ENCODE measurements at regions not wholly inside any gene's neighbourhood (a gene's known extent, or its start where the extent isn't known, plus 50 kb on each side); places are given as distances from the start of the nearest gene placed in this dataset.

DNA sequence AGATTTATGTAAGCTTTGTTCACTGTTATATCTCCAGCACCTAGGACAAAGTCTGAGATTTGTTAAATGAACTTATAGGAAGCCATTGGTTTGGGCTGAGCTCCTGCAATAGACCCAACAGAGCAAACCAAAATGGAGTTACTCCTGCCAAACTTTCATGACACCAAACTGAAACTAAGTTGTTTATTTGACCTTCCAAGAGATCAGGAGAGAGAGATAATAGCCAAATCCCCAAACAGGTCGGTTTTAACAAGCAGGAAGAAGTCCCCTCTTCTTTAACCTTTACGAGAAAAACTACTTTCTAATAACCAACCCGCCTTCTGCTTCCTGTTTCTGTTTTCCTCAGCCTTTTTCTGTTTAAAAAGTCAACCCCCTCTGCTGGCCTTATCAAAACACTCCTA lies 54.9 kb upstream of the ATP12A start:
- Histone ChIP-seq H2BK12ac (ENCODE audit: low read length) (no peak overlapping the region), H3K27me3 (ENCODE audit: control insufficient read depth in 3 of 3, insufficient read depth in 3 of 3, low read depth in 1 of 3, low read length in 3 of 3) (peaks cover 0 to 2% (median 0%) of the 10 kb centered on the region in 3 experiments), H3K14ac (ENCODE audit: low read length) (no peak overlapping the region), H3K27ac (replicated peaks; ENCODE audit: low read length) (no peak overlapping the region), H4K8ac (ENCODE audit: low read depth, low read length) (no peak overlapping the region), H3K4me3 (ENCODE audit: low read length in 2 of 2) (no peak overlapping the region), H2BK120ac (ENCODE audit: low read depth, low read length) (no peak overlapping the region), H3K9ac (ENCODE audit: low read depth, low read length, poor library complexity) (no peak overlapping the region), H3K4ac (ENCODE audit: low read length) (no peak overlapping the region), H3K4me2 (ENCODE audit: insufficient read depth, low read length, poor library complexity, severe bottlenecking) (no peak overlapping the region), H3K4me1 (ENCODE audit: control insufficient read depth in 2 of 2, insufficient read depth in 1 of 2, low read depth in 1 of 2, low read length in 2 of 2) (peaks cover 4 to 7% of the 10 kb centered on the region in 2 donors), H2BK5ac (ENCODE audit: low read length) (no peak overlapping the region), H3K9me3 (replicated peaks in 1 of 2; ENCODE audit: control insufficient read depth in 2 of 2, insufficient read depth in 1 of 2, low read depth in 1 of 2, low read length in 2 of 2) (peaks cover 0 to 1% of the 10 kb centered on the region in 2 donors), H3K36me3 (replicated peaks in 1 of 2; ENCODE audit: control insufficient read depth in 2 of 2, insufficient read depth in 2 of 2, low read length in 2 of 2) (no peaks in the 10 kb centered on the region), H2AK5ac (ENCODE audit: low read depth, low read length) (no peak overlapping the region), H3K23ac (ENCODE audit: low read depth, low read length, poor library complexity) (no peak overlapping the region), H3K79me1 (ENCODE audit: low read depth, low read length) (no peaks in the 10 kb centered on the region), H2BK15ac (ENCODE audit: low read length) (no peak overlapping the region), H2AFZ (ENCODE audit: low read length) (no peak overlapping the region), H3K18ac (ENCODE audit: low read length) (no peak overlapping the region), H4K91ac (ENCODE audit: low read depth, low read length, poor library complexity) (no peak overlapping the region)
- no CpG with 5 or more reads among the region's 3 CpGs for WGBS, 2 donors (ENCODE audit: extremely low coverage in 2 of 2, insufficient read length in 2 of 2, insufficient replicate concordance in 1 of 2)
- DNase-seq (ENCODE audit: low spot score), result no peak

DNA sequence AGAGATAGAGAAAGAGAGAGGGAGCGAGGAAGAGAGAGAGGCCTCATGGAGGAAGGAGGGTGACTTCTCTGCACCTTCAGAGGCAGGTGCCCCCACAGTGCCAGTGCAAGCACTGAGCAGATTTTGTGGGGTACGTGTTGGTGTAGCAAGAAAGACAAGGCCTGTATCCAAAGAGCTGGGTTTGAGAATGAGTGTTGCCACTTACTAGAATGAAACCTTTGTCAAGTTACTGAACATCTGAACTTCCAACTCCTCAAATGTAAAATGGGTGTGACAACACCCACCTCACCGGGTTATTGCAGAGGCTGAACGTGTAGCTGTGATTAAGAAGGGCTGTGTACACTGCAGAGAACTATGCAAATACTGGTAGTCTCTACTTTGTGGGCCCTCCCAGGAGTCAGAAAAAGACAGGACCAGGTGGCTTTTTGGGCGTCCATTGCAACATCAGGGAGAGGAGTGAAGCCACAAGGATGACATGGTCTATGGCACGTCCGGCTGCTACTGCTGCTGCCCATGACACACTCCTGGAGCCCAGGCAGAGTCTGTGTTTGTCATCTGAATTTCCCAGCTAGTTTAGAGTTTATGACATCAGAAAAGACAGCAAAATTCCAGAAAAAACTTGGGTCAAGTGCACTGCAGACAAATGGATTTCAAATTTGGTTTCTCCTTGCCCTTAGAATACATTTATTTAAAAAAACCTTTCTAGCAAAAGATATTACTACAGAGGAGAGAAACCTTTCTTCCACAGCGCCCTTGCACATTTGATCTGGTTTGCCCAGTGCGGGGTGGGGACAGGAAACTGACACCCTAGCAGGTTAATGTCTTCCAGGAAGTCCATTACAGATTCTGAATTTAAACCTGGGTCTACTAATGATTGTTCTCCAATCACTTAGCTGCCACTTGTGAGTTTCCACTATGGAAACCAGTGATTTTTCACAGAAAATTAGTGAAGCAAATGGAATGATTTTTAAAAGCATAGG lies 54.0 kb upstream of the ATP12A start:
- H4K91ac ChIP-seq (ENCODE audit: low read depth, low read length, poor library complexity), result no peak overlapping the region
- H2AFZ ChIP-seq (ENCODE audit: low read length), result no peak overlapping the region
- no peak overlapping the region for H4K8ac ChIP-seq (ENCODE audit: low read depth, low read length)
- H3K4me2 ChIP-seq (ENCODE audit: insufficient read depth, low read length, poor library complexity, severe bottlenecking), result no peak overlapping the region
- H2BK15ac ChIP-seq (ENCODE audit: low read length), result no peak overlapping the region
- H3K23ac ChIP-seq (ENCODE audit: low read depth, low read length, poor library complexity), result no peak overlapping the region
- DNase-seq (ENCODE audit: low spot score), result no peak
- H3K14ac ChIP-seq (ENCODE audit: low read length), result no peak overlapping the region
- no peaks in the 10 kb centered on the region for H3K79me1 ChIP-seq (ENCODE audit: low read depth, low read length)
- WGBS, 2 donors (ENCODE audit: extremely low coverage in 2 of 2, insufficient read length in 2 of 2, insufficient replicate concordance in 1 of 2), result no CpG with 5 or more reads among the region's 9 CpGs
- peaks cover 0 to 2% (median 0%) of the 10 kb centered on the region in 3 experiments for H3K27me3 ChIP-seq (ENCODE audit: control insufficient read depth in 3 of 3, insufficient read depth in 3 of 3, low read depth in 1 of 3, low read length in 3 of 3)
- no peak overlapping the region for H3K27ac ChIP-seq (replicated peaks; ENCODE audit: low read length)
- H3K4me3 ChIP-seq (ENCODE audit: low read length in 2 of 2), result no peak overlapping the region
- peaks cover 0 to 1% of the 10 kb centered on the region in 2 donors for H3K9me3 ChIP-seq (replicated peaks in 1 of 2; ENCODE audit: control insufficient read depth in 2 of 2, insufficient read depth in 1 of 2, low read depth in 1 of 2, low read length in 2 of 2)
- H2BK120ac ChIP-seq (ENCODE audit: low read depth, low read length), result no peak overlapping the region
- H3K36me3 ChIP-seq (replicated peaks in 1 of 2; ENCODE audit: control insufficient read depth in 2 of 2, insufficient read depth in 2 of 2, low read length in 2 of 2), result no peaks in the 10 kb centered on the region
- H2AK5ac ChIP-seq (ENCODE audit: low read depth, low read length), result no peak overlapping the region
- no peak overlapping the region for H3K9ac ChIP-seq (ENCODE audit: low read depth, low read length, poor library complexity)
- H2BK5ac ChIP-seq (ENCODE audit: low read length), result no peak overlapping the region
- H3K18ac ChIP-seq (ENCODE audit: low read length), result no peak overlapping the region
- peaks cover 9 to 13% of the 10 kb centered on the region in 2 donors for H3K4me1 ChIP-seq (ENCODE audit: control insufficient read depth in 2 of 2, insufficient read depth in 1 of 2, low read depth in 1 of 2, low read length in 2 of 2)
- H3K4ac ChIP-seq (ENCODE audit: low read length), result no peak overlapping the region
- no peak overlapping the region for H2BK12ac ChIP-seq (ENCODE audit: low read length)

GRCh38 chr13:24627090-24627714 lies 53.0 kb upstream of the ATP12A start:
- DNase-seq (ENCODE audit: low spot score), result peak; percentile 63
- H3K23ac ChIP-seq (ENCODE audit: low read depth, low read length, poor library complexity), result no peak overlapping the region

DNA sequence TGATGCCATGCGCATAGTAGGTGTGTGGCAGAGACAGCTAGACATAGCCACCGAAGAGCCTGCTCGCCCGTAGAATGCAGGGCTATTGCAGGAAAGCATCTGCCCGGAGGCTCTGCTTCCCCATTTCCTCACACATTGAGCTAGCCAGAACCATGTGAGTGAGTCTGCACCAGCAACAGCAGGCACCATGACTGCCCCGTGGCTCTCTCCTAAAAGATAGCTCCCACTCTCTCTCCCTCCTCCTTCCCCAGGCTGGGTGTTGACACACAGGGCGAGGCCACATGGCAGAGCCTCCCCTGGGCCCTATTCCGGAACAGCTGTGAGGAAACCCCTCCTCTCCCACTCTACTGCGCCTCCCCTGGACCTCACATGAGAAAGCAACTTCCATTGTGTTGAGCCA lies 52.3 kb upstream of the ATP12A start:
- Histone ChIP-seq H2BK12ac (ENCODE audit: low read length) (no peak overlapping the region), H3K27ac (replicated peaks; ENCODE audit: low read length) (no peak overlapping the region), H3K4me3 (ENCODE audit: low read length in 2 of 2) (no peak overlapping the region), H3K18ac (ENCODE audit: low read length) (no peak overlapping the region), H4K91ac (ENCODE audit: low read depth, low read length, poor library complexity) (no peak overlapping the region), H3K4me1 (ENCODE audit: control insufficient read depth in 2 of 2, insufficient read depth in 1 of 2, low read depth in 1 of 2, low read length in 2 of 2) (peaks cover 10 to 13% of the 10 kb centered on the region in 2 donors), H3K4me2 (ENCODE audit: insufficient read depth, low read length, poor library complexity, severe bottlenecking) (no peak overlapping the region), H2BK120ac (ENCODE audit: low read depth, low read length) (no peak overlapping the region), H3K4ac (ENCODE audit: low read length) (no peak overlapping the region), H4K8ac (ENCODE audit: low read depth, low read length) (no peak overlapping the region), H3K79me1 (ENCODE audit: low read depth, low read length) (no peaks in the 10 kb centered on the region), H3K23ac (ENCODE audit: low read depth, low read length, poor library complexity) (no peak overlapping the region), H2AK5ac (ENCODE audit: low read depth, low read length) (no peak overlapping the region), H2AFZ (ENCODE audit: low read length) (no peak overlapping the region), H2BK15ac (ENCODE audit: low read length) (no peak overlapping the region), H3K14ac (ENCODE audit: low read length) (no peak overlapping the region), H3K27me3 (ENCODE audit: control insufficient read depth in 3 of 3, insufficient read depth in 3 of 3, low read depth in 1 of 3, low read length in 3 of 3) (peaks cover 0 to 2% (median 0%) of the 10 kb centered on the region in 3 experiments), H3K36me3 (replicated peaks in 1 of 2; ENCODE audit: control insufficient read depth in 2 of 2, insufficient read depth in 2 of 2, low read length in 2 of 2) (no peaks in the 10 kb centered on the region), H3K9ac (ENCODE audit: low read depth, low read length, poor library complexity) (no peak overlapping the region), H2BK5ac (ENCODE audit: low read length) (no peak overlapping the region), H3K9me3 (replicated peaks in 1 of 2; ENCODE audit: control insufficient read depth in 2 of 2, insufficient read depth in 1 of 2, low read depth in 1 of 2, low read length in 2 of 2) (peaks cover 0 to 1% of the 10 kb centered on the region in 2 donors)
- no peak for DNase-seq (ENCODE audit: low spot score)
- no CpG with 5 or more reads among the region's 9 CpGs for WGBS, 2 donors (ENCODE audit: extremely low coverage in 2 of 2, insufficient read length in 2 of 2, insufficient replicate concordance in 1 of 2)

More at GRCh38 chr13:24627090-24627714, 53.0 kb upstream of the ATP12A start:
- H3K79me1 ChIP-seq (ENCODE audit: low read depth, low read length), result no peaks in the 10 kb centered on the region
- H3K4me3 ChIP-seq (ENCODE audit: low read length in 2 of 2), result no peak overlapping the region
- no peaks in the 10 kb centered on the region for H3K36me3 ChIP-seq (replicated peaks in 1 of 2; ENCODE audit: control insufficient read depth in 2 of 2, insufficient read depth in 2 of 2, low read length in 2 of 2)
- no peak overlapping the region for H3K14ac ChIP-seq (ENCODE audit: low read length)
- no peak overlapping the region for H3K9ac ChIP-seq (ENCODE audit: low read depth, low read length, poor library complexity)
- peak overlapping the region; percentile 38 for H2AFZ ChIP-seq (ENCODE audit: low read length)
- no peak overlapping the region for H2BK15ac ChIP-seq (ENCODE audit: low read length)
- H3K9me3 ChIP-seq (replicated peaks in 1 of 2; ENCODE audit: control insufficient read depth in 2 of 2, insufficient read depth in 1 of 2, low read depth in 1 of 2, low read length in 2 of 2), result peaks cover 0 to 1% of the 10 kb centered on the region in 2 donors
- no peak overlapping the region for H4K91ac ChIP-seq (ENCODE audit: low read depth, low read length, poor library complexity)
- peak overlapping the region; percentile 9 for H2AK5ac ChIP-seq (ENCODE audit: low read depth, low read length)
- H3K18ac ChIP-seq (ENCODE audit: low read length), result peak overlapping the region; percentile 63
- no peak overlapping the region for H2BK12ac ChIP-seq (ENCODE audit: low read length)
- H3K27me3 ChIP-seq (ENCODE audit: control insufficient read depth in 3 of 3, insufficient read depth in 3 of 3, low read depth in 1 of 3, low read length in 3 of 3), result peaks cover 0 to 2% (median 0%) of the 10 kb centered on the region in 3 experiments
- H2BK120ac ChIP-seq (ENCODE audit: low read depth, low read length), result no peak overlapping the region
- no peak overlapping the region for H2BK5ac ChIP-seq (ENCODE audit: low read length)
- no peak overlapping the region for H3K4ac ChIP-seq (ENCODE audit: low read length)
- peak overlapping the region; percentile 44 for H4K8ac ChIP-seq (ENCODE audit: low read depth, low read length)
- H3K4me2 ChIP-seq (ENCODE audit: insufficient read depth, low read length, poor library complexity, severe bottlenecking), result no peak overlapping the region
- no peak overlapping the region for H3K27ac ChIP-seq (replicated peaks; ENCODE audit: low read length)
- no CpG with 5 or more reads among the region's 25 CpGs for WGBS, 2 donors (ENCODE audit: extremely low coverage in 2 of 2, insufficient read length in 2 of 2, insufficient replicate concordance in 1 of 2)
- H3K4me1 ChIP-seq (ENCODE audit: control insufficient read depth in 2 of 2, insufficient read depth in 1 of 2, low read depth in 1 of 2, low read length in 2 of 2), result peaks cover 10 to 13% of the 10 kb centered on the region in 2 donors
